ENCODE measurements at regions not wholly inside any gene's neighbourhood (a gene's known extent, or its start where the extent isn't known, plus 50 kb on each side); places are given as distances from the start of the nearest gene placed in this dataset.

DNA sequence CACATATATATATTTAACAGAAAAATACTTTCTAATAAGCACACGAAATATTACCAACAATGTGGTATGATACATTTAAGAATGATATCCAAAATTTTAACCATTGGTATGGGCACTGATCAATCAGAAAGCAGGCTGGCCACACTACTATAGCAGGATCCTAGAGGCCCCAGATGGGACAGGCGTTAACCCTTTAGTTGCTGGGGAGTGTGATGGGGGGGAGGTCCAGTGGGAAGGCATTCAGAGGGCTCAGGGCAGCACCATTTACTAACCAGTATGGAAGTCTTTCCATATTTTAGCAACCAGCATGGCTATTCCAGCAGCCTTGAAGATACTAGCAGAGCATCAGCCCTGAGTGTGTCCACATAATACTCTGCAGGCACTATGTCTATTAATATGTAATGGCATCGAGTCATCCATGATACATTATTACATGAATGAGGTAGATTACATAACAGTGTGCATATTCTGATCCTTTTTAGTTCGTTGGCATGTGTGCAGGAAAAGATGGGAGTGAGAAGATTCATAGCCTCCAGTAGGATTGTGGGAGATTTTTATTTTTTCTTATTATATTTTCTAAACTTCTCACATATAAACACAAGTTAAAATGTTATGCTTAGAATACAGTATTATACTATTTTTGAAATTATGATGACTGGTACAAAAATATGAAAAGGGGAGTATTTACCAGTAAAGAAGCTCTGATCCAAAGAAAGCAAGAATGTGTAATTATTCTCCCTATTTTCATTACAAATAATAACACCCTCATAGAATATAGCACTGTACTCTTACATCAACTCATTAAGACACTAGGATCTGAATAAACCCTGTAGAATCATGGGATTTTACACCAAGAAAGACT, 78.9 kb downstream of the FAM217A start:
- DNase-seq (no peak), ATAC-seq (no peak)
- no peaks in the 10 kb centered on the region for H3K9me3 ChIP-seq
- peaks cover 0 to 14% (median 0%) of the 10 kb centered on the region in 9 donors for H3K4me1 ChIP-seq
- TF ChIP-seq, protein P1, sequence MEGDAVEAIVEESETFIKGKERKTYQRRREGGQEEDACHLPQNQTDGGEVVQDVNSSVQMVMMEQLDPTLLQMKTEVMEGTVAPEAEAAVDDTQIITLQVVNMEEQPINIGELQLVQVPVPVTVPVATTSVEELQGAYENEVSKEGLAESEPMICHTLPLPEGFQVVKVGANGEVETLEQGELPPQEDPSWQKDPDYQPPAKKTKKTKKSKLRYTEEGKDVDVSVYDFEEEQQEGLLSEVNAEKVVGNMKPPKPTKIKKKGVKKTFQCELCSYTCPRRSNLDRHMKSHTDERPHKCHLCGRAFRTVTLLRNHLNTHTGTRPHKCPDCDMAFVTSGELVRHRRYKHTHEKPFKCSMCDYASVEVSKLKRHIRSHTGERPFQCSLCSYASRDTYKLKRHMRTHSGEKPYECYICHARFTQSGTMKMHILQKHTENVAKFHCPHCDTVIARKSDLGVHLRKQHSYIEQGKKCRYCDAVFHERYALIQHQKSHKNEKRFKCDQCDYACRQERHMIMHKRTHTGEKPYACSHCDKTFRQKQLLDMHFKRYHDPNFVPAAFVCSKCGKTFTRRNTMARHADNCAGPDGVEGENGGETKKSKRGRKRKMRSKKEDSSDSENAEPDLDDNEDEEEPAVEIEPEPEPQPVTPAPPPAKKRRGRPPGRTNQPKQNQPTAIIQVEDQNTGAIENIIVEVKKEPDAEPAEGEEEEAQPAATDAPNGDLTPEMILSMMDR (IDR thresholded peaks at IDR 0.05): no peak
- no peak overlapping the region for H3K4me3 ChIP-seq
- H3K27ac ChIP-seq: no peak overlapping the region
- H3K27me3 ChIP-seq: no peaks in the 10 kb centered on the region
- H3K36me3 ChIP-seq: peaks cover 0 to 5% (median 0%) of the 10 kb centered on the region in 9 donors
- 87 to 89% methylated on average over 4 of the region's 4 CpGs for WGBS, 2 donors
- intact Hi-C loops (cut with DNase I): loop anchor here in 4 of 10 donors (10.0 kb wide), 2 partner anchors 145 to 725 kb away; no protein-coding TSS in a partner anchor

DNA sequence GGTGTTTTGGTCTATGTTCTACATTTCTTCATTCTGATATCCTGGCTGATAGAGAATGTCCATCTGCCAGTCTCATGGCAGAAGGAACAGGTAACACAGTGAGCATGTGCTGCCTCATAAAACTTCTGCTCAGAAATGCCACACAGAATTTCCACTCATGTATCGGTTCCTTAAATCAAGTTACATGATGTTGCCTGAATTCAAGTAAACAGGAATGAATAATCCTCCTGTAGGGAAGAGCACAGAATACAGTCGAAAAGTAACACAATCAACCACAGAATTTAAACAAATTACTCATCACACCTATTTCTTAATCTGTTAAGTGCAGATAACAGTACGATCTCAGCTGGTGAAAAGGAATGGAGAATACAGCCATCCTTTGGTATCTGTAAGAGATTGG, 74.7 kb downstream of the FAM217A start:
- intact Hi-C loops (cut with DNase I): loop anchor here in 1 of 10 donors (10.0 kb wide), 1 partner anchor 729 kb away; no protein-coding TSS in a partner anchor

DNA sequence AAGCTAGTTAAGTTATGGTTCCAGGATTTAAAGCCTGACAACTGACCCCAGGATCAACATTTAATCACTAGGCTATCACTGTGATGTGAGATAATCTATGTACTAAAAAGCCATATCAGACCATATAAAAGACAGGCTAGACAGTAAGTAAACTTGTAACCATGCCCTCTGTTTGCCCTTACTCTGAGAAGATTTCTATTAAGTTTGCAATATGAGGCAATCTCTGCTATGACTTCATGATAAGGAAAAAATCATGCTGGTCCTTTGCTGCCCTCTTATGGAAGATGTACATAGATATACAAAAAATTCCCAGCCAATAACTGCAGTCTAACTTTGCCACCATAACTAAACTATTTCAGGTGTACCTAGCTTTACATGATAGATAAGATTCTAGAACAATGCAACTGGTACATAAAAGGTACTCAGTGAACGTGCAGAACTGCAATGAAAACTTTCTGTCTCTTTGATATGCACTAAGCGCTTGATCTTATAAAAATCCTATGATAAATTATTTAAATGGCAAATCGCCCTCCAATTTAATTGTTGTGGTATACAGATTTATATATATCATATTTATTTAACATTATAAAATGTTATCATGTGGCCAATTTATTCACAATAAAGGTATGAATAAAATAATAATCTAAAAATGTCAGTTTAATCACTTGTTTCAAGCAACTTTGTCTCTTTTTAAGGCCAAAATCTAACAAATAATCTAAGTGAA, 70.5 kb downstream of the FAM217A start:
- peak overlapping the region in 1 of 10 donors; percentile 28 for H3K27ac ChIP-seq
- peaks cover 0 to 33% (median 15%) of the 10 kb centered on the region in 9 donors for H3K4me1 ChIP-seq
- TF ChIP-seq, protein P1 (IDR thresholded peaks at IDR 0.05): peak in 8 of 9 donors; percentile 24 to 60 (median 53)
- no peaks in the 10 kb centered on the region for H3K9me3 ChIP-seq
- WGBS, 2 donors: 74 to 77% methylated on average over 3 of the region's 3 CpGs
- DNase-seq (no peak), ATAC-seq (peak in 5 of 8 donors; percentile 42 to 76 (median 44))
- no peak overlapping the region for H3K4me3 ChIP-seq
- H3K36me3 ChIP-seq: peaks cover 0 to 23% (median 0%) of the 10 kb centered on the region in 9 donors
- H3K27me3 ChIP-seq: no peaks in the 10 kb centered on the region
- intact Hi-C loops (cut with DNase I): loop anchor here in 1 of 10 donors (10.0 kb wide), 1 partner anchor 734 kb away; no protein-coding TSS in a partner anchor

More for the DNA sequence above, 74.7 kb downstream of the FAM217A start:
- TF ChIP-seq, protein P1 (IDR thresholded peaks at IDR 0.05): no peak
- H3K27me3 ChIP-seq: no peaks in the 10 kb centered on the region
- no peak overlapping the region for H3K27ac ChIP-seq
- H3K36me3 ChIP-seq: peaks cover 0 to 5% (median 0%) of the 10 kb centered on the region in 9 donors
- WGBS, 2 donors: 76% methylated on average over 3 of the region's 3 CpGs
- no peak overlapping the region for H3K4me3 ChIP-seq
- ATAC-seq: no peak
- H3K9me3 ChIP-seq: no peaks in the 10 kb centered on the region
- DNase-seq: no peak
- peaks cover 0 to 13% (median 8%) of the 10 kb centered on the region in 9 donors for H3K4me1 ChIP-seq

DNA sequence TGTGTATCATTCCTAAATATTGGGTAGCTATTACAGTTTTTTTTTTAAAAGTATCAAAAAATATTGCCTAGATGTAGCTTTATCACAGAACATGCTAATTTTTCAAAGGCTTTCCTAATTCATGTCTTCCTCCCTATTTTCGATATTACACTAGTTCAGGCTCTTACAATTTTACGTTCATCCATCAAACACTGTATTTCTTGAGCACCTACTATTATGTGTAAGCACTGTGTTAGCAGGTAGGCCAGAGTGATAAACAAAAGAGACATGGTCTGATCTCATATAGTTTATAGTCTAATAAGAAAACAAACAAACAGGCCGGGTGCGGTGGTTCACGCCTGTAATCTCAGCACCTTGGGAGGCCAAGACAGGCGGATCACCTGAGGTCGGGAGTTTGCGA, 69.5 kb downstream of the FAM217A start:
- no peaks in the 10 kb centered on the region for H3K9me3 ChIP-seq
- peaks cover 0 to 33% (median 0%) of the 10 kb centered on the region in 9 donors for H3K36me3 ChIP-seq
- 94 to 95% methylated on average over 8 of the region's 8 CpGs for WGBS, 2 donors
- no peak for ATAC-seq
- TF ChIP-seq, protein P1 (IDR thresholded peaks at IDR 0.05): no peak
- H3K27ac ChIP-seq: no peak overlapping the region
- H3K4me3 ChIP-seq: no peak overlapping the region
- no peaks in the 10 kb centered on the region for H3K27me3 ChIP-seq
- intact Hi-C loops (cut with DNase I): loop anchor here in 1 of 10 donors (10.0 kb wide), 1 partner anchor 735 kb away; no protein-coding TSS in a partner anchor
- H3K4me1 ChIP-seq: peaks cover 0 to 33% (median 15%) of the 10 kb centered on the region in 9 donors
- DNase-seq: no peak

Data from heart right ventricle (tissue), 16 donors.